Heart right ventricle (tissue), 16 donors: ENCODE measurements at regions not wholly inside any gene's neighbourhood (a gene's known extent, or its start where the extent isn't known, plus 50 kb on each side); places are given as distances from the start of the nearest gene placed in this dataset.

Experiments used
- ATAC-seq, 8 donors: fragments of 200-7000 bp; cut with Tn5 transposase; one replicate each; pipeline ENCODE4 v1.9.1; 2020; ENCODE audit warnings: mild to moderate bottlenecking in 8 of 8, moderate library complexity in 8 of 8, moderate number of reproducible peaks in 1 of 8
- DNase-seq, 2 donors: peaks; one replicate each; pipeline ENCODE4 v3.0.0-alpha.2; 2020
- H3K27ac ChIP-seq, 10 donors: fragments of 200-600 bp; sonication (generic) in 2 of 10; one replicate each; pipeline versions ENCODE4 v1.5.0 to v1.8.0; 2020 to 2022; ENCODE audit warnings: mild to moderate bottlenecking in 3 of 10
- H3K27me3 ChIP-seq, 7 donors: fragments of 200-600 bp; one replicate each; pipeline ENCODE4 v1.8.0; 2021 to 2022; ENCODE audit warnings: mild to moderate bottlenecking in 2 of 7
- H3K36me3 ChIP-seq, 9 donors: fragments of 200-600 bp; sonication (generic) in 1 of 9; one replicate each; pipeline versions ENCODE4 v1.5.0 to v1.8.0; 2020 to 2022; ENCODE audit warnings: mild to moderate bottlenecking in 2 of 9
- H3K4me1 ChIP-seq, 9 donors: fragments of 200-600 bp; sonication (generic) in 1 of 9; one replicate each; pipeline versions ENCODE4 v1.5.0 to v1.8.0; 2020 to 2022; ENCODE audit warnings: mild to moderate bottlenecking in 4 of 9
- H3K4me3 ChIP-seq, 10 donors: fragments of 200-600 bp; sonication (generic) in 2 of 10; one replicate each; pipeline versions ENCODE4 v1.5.0 to v1.8.0; 2020 to 2022; ENCODE audit warnings: mild to moderate bottlenecking in 7 of 10, moderate library complexity in 2 of 10
- H3K9me3 ChIP-seq, 11 donors: fragments of 200-600 bp in 10 of 11; sonication (generic) in 2 of 11; one replicate each; pipeline versions ENCODE4 v1.5.0 to v1.8.0; 2013 to 2022; ENCODE audit warnings: mild to moderate bottlenecking in 2 of 11, control low read depth in 1 of 11, moderate library complexity in 1 of 11
- CTCF ChIP-seq, 9 donors: fragments of 200-600 bp; sonication (generic) in 2 of 9; IDR thresholded peaks; one replicate each; pipeline versions ENCODE4 v1.5.0 to v1.8.0; 2021 to 2022; ENCODE audit warnings: antibody characterized with exemption in 9 of 9, mild to moderate bottlenecking in 5 of 9, moderate library complexity in 1 of 9
- WGBS, 2 donors: extraction: QIAGEN DNeasy Blood & Tissue Kit; methylation state at CpG; one replicate each; pipeline ENCODE4 v1.1.7; 2013; ENCODE audit warnings: inconsistent platforms in 1 of 2; 5-methylcytosine and 5-hydroxymethylcytosine counted together
- intact Hi-C, 10 donors: fragments of 100-400 bp; cut with DNase I; formaldehyde crosslinking; loops; one replicate each; pipeline versions ENCODE4 v1.11.1 to v1.14.2; 2022
- donor health status: Arrhythmogenic right ventricular cardiomyopathy.
- donor health status: ischemic (EF 13 %, LVEDD 7.1; RV severe dilation, severe dysfunction).
- donor health status: healthy with polysubstance abuse.
- donor health status: DM: no; HTN: yes; CAD: no.
- donor health status: DM: no; HTN: no; CAD: no.
- donor health status: ischemic (EF 25% LVEDD 6.9; RV normal size, moderate dysfunction).
- donor health status: ischemic (EF 25% LVEDD 5.7; RV mildly dilated, moderate dysfunction).
- donor health status: healthy.
- donor health status: DM: yes; HTN: yes; CAD: no.
- donor health status: Ischemic cardiomyopathy.
- donor health status: ischemic (EF 35%, LVEDD 5.7; RV mildly dilated, moderate dysfunction).
- donor health status: nonischemic (EF 11% LVEDD 7.7; RV severe dilation, severe dysfunction).
- donor health status: DM: yes; HTN: yes; CAD: no.
- donor health status: PGD.
- donor health status: ischemic (EF 29% LVEDD 5.4; RV normal size, mild dysfunction).
- donor health status: nonischemic (EF 23%, LVEDD 6.1; RV moderate dilation, normal function).

DNA sequence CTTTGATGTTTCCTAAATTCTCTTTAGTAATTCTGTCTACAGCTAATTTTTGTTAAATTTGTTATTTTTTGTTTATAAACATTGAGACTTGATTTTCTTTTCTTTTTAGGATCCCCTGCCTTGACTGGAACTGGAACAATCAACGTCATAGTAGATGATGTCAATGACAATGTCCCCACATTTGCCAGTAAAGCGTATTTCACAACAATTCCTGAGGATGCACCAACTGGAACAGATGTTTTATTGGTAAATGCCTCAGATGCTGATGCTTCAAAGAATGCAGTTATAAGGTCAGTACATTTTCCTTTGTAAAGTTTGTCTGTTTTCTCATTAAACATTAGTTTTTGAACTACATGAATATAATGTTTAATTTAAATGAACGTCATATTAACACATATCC, 119.4 kb downstream of the FAT4 start:
- intact Hi-C loops, result loop anchor here in 7 of 10 donors (5.0 to 10.0 kb wide), 4 partner anchors 42 to 119 kb away; partner anchors contain the start of gene FAT4 (in 2 of the 7)
- Histone ChIP-seq H3K27ac (peak overlapping the region in 3 of 10 donors; percentile 6 to 73 (median 31)), H3K4me1 (peaks cover 0 to 22% (median 10%) of the 10 kb centered on the region in 9 donors), H3K36me3 (peaks cover 0 to 26% (median 6%) of the 10 kb centered on the region in 9 donors), H3K9me3 (no peaks in the 10 kb centered on the region), H3K27me3 (no peaks in the 10 kb centered on the region), H3K4me3 (no peak overlapping the region)
- DNase-seq (no peak), ATAC-seq (peak in 1 of 8 donors; percentile 79)
- no peak for TF ChIP-seq CTCF (IDR thresholded peaks at IDR 0.05)
- WGBS, 2 donors, result 85 to 90% methylated on average over 3 of the region's 3 CpGs

GRCh38 chr4:125440814-125441213, 126.1 kb downstream of the FAT4 start:
- intact Hi-C loops, result no loop called here
- no peak overlapping the region for H3K4me3 ChIP-seq
- WGBS, 2 donors, result 76 to 81% methylated on average over 1 of the region's 1 CpG
- peaks cover 0 to 21% (median 0%) of the 10 kb centered on the region in 9 donors for H3K36me3 ChIP-seq
- no peak for DNase-seq
- TF ChIP-seq CTCF (IDR thresholded peaks at IDR 0.05), result no peak
- H3K27me3 ChIP-seq, result no peaks in the 10 kb centered on the region
- no peaks in the 10 kb centered on the region for H3K9me3 ChIP-seq
- H3K4me1 ChIP-seq, result peaks cover 0 to 4% (median 0%) of the 10 kb centered on the region in 9 donors
- ATAC-seq, result peak in 1 of 8 donors; percentile 35
- no peak overlapping the region for H3K27ac ChIP-seq

DNA sequence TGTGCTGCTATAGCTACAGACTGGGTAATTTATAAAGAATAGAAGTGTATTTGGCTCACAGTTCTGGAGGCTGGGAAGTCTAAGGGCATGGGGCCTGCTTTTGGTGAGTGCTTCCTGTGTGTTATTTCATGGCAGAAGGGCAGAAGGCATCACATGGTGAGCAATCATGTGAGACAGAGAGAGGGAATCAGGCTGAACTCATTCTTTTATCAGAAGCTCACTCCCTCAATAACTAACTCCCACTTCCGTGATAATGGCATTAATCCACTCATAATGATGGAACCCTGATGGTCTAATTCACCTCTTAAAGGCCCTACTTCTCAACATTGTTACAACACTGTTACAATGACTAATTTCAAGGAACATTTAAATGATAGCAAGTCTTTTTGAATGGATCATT, 129.4 kb downstream of the FAT4 start:
- WGBS, 2 donors, result 64 to 82% methylated on average over 1 of the region's 1 CpG
- no peaks in the 10 kb centered on the region for H3K9me3 ChIP-seq
- TF ChIP-seq CTCF (IDR thresholded peaks at IDR 0.05), result no peak

GRCh38 chr4:125445525-125445924, 130.8 kb downstream of the FAT4 start:
- DNase-seq (no peak), ATAC-seq (no peak)
- no peak overlapping the region for H3K4me3 ChIP-seq
- 97 to 98% methylated on average over 1 of the region's 1 CpG for WGBS, 2 donors
- TF ChIP-seq CTCF (IDR thresholded peaks at IDR 0.05), result no peak
- intact Hi-C loops, result no loop called here
- H3K4me1 ChIP-seq, result peaks cover 0 to 4% (median 0%) of the 10 kb centered on the region in 9 donors
- peaks cover 0 to 50% (median 6%) of the 10 kb centered on the region in 9 donors for H3K36me3 ChIP-seq
- H3K9me3 ChIP-seq, result no peaks in the 10 kb centered on the region
- H3K27ac ChIP-seq, result no peak overlapping the region
- no peaks in the 10 kb centered on the region for H3K27me3 ChIP-seq

More for the DNA sequence above, 129.4 kb downstream of the FAT4 start:
- Histone ChIP-seq H3K4me1 (peaks cover 0 to 4% (median 0%) of the 10 kb centered on the region in 9 donors), H3K36me3 (peaks cover 0 to 43% (median 6%) of the 10 kb centered on the region in 9 donors), H3K27ac (no peak overlapping the region), H3K27me3 (no peaks in the 10 kb centered on the region), H3K4me3 (no peak overlapping the region)
- DNase-seq (no peak), ATAC-seq (peak in 1 of 8 donors; percentile 25)
- intact Hi-C loops, result no loop called here
